GM19438 (cell line): ENCODE measurements at regions not wholly inside any gene's neighbourhood (a gene's known extent, or its start where the extent isn't known, plus 50 kb on each side); places are given as distances from the start of the nearest gene placed in this dataset.

Experiments
- ATAC-seq: cut with Tn5 transposase; IDR thresholded peaks from one replicate; pipeline ENCODE4 v1.9.1; 2021; ENCODE audit warnings: low read depth; ENCODE audit not compliant: unreplicated experiment

GRCh38 chr2:56444339-56444738 lies 260.5 kb downstream of the CCDC85A start:
- ATAC-seq = no peak

- ATAC-seq = no peak
Observed at GRCh38 chr2:56448403-56449001, 264.7 kb downstream of the CCDC85A start.

DNA sequence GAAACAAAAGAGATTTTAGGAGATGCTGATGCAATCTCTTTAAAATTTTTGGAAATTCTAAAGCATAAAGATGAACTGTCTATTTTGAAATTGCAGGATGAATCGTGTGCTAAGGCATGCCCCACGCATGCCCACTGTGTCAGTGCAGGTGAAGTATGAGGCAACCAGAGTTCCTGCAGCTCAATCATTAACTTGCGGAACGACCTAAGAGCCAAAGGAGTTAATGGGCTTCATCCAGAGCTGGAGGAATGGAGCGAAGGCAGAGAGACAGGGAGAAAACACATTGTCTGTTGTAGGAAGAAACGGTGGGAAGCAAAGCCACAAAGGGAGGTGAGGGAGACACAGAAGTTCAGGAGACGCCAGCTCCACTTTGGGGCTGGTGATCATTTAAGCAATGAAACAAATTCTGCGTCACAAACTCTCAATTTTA lies 265.2 kb downstream of the CCDC85A start:
- ATAC-seq = no peak

- no peak for ATAC-seq
Observed at GRCh38 chr2:56449449-56449860, 265.7 kb downstream of the CCDC85A start.

DNA sequence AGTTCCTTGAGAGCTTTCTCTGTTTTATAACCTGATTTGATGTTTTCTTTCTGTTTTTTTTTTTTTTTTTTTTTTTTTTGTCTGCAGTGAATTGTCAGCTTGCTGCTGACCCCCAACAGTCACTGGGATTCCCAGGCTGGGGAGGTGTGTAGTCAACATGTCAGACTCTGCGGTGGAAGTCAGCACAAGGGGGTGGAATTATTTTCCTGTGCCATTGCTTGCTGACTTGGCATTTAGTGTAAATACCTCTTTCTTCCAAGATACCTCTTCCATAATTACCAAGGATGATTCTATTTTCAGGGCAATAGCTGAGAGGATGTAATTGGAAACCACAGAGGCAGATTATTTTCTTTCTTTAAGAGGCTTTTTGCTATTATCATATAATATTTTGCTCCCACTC lies 266.3 kb downstream of the CCDC85A start:
- no peak for ATAC-seq

- ATAC-seq = no peak
Observed at GRCh38 chr2:56450772-56451171, 267.0 kb downstream of the CCDC85A start.

DNA sequence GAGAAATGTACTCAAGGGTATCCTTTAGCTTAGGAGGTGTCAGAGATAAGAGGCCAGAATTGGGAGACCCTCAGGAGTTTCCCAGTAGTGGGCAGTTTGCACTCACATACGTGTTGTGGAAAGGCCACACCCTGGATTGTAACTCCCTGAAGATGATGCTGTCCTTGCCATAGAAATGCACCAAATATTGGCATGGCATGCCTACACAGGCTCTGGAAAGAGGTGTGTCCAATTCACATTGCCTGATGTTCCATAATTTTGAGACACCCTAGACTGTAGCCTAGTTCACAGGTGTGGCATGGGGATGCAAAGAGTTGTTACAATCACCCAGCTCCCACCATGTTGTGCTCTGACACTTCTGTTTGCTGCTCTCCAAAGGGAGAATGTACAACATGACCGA lies 271.9 kb downstream of the CCDC85A start:
- ATAC-seq = no peak

DNA sequence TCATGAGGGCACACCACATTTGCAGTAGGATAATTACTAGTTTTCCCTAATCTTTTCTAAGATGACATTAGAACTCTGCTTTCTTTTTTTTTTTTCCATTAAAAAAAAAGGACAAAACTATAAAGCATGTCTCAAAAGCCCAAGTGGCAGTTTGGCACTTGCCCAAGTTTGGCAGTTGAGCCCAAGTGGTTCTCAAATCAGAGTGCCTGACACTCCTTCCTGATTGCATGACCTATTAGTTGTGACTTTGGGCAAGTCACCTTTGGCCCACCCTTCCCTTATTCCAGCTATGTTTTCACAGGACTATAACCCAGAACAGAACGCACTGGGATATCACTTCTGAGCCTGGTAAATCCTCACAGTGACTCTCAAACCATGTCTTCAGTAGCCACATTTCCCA lies 273.0 kb downstream of the CCDC85A start:
- ATAC-seq = no peak

GRCh38 chr2:56460508-56460907 lies 276.7 kb downstream of the CCDC85A start:
- ATAC-seq = no peak

- ATAC-seq = no peak
Observed at GRCh38 chr2:56464066-56464465, 280.3 kb downstream of the CCDC85A start.

GRCh38 chr2:56464613-56465012 lies 280.8 kb downstream of the CCDC85A start:
- no peak for ATAC-seq

DNA sequence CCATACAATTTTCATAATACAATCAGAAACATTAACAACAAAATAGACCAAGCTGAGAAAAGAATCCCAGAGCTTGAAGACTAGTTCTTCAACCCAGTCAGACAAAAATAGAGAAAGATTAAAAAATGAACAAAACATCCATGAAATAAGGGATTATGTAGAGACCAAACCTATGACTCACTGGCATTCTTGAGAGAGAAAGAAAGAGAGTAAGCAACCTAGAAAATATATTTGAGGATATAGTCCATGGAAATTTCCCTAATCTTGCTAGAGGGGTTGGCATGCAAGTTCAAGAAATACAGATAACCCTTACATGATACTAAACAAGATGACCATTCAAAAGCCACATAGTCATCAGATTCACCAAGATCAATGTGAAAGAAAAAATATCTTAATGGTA lies 281.7 kb downstream of the CCDC85A start:
- ATAC-seq = no peak

GRCh38 chr2:56473524-56473923 lies 289.7 kb downstream of the CCDC85A start:
- ATAC-seq = no peak

DNA sequence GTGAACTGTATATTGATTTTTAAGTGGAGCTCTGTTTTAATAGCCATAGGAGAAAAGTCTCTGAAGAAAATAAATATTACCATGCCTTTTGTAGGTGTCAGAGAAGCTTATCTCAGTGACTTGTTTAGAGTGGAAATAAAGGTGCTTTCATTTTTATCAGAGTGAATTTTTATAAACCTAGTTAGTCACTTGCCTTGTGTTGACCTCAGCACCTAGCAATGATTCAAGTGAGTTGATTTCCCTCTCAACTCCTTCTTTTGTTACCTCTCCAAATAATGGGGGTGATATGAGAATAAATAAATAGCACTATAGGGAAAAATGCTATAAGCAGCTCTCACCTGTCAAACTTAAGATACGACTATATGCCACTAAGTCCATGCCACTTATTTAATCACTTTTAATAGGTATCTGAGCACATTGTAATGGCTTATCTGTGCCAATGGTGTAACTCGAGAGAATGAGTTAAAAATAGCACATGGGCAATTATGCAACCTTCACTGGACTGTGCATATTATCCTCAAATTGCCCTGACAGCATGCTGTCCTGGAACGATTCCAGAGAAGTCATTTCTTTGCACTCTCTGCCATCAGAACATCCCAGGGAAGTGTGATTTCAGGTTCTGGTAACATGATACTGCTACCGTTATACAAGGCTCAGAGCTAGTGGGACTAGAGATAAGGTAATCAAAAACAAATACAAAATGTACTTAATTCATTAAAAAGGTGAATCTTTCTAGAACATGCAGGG lies 290.8 kb downstream of the CCDC85A start:
- ATAC-seq = no peak

DNA sequence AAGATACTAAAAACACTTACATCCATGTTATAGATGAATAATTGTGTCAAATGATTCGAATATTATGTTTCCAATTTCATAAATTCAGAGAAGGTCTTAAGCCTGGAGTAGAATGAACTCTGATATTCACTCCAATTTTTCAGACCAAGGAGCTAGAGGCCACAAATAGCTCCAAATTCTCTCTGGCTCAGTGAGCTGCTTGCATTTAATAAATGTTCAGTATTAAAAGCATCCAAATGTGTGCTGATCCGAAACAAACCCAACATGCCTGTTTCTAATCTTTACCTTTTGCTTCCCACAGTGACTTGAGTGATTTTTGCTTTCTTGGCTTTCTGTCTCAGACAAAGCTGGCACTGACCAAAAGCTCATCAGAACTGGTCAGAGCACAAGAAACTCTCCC lies 291.4 kb downstream of the CCDC85A start:
- no peak for ATAC-seq

- no peak for ATAC-seq
Observed at GRCh38 chr2:56476509-56477071, 292.8 kb downstream of the CCDC85A start.

DNA sequence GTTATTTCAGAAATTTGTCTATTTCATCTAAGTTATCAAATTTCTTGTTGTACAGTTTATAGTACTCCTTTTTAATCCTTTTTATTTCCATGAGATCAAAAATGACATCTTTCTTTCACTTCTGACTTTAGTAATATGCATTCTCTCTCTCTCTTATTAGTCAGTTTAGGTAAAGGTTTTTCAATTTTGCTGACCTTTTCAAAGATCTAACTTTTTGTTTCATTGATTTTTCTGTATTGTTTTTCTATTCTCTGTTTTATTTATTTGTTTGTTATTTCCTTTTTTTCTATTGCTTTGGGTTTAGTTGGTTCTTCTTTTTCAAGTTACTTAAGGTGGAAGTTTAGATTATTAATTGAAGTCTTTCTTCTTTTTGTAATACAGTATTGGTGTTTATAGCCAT lies 294.2 kb downstream of the CCDC85A start:
- ATAC-seq = no peak

DNA sequence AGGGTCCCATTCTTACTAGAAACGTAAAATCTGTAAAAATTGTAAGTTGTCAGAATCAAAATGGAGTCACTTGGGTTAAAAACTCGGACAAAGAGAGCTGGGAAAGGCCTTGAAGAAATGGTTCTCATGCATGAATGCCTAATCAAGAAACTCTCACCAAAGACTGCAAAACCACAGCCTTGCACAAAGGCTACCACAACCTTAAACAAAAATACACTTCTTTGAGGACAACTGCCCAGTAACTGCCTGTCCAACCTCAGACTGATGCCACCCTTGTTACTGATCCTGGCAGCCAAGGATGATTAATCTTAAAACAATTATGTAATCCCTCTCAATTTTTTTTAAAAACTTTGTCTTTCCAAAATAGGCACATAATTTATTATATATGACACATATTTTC lies 299.3 kb downstream of the CCDC85A start:
- no peak for ATAC-seq

DNA sequence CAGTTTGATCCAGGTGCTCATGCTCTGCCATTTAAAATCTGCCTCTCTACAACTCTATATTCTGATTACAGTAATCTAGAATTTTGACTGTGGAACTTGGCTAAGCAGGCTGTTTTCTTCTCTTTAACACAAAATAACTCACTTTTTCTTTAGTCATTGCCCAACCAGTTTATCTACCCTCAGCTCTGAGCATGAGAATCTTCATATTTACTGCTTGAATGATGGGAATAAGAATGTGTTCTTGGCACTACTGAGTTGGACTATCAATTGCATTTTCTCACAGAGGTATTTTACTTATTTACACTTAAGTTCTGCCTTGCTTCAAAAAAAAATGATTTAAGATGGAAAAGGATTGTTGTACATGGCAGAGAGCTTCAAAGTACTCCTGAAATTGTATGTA lies 301.1 kb downstream of the CCDC85A start:
- no peak for ATAC-seq

- ATAC-seq = no peak
Observed at GRCh38 chr2:56500317-56500716, 316.5 kb downstream of the CCDC85A start.

DNA sequence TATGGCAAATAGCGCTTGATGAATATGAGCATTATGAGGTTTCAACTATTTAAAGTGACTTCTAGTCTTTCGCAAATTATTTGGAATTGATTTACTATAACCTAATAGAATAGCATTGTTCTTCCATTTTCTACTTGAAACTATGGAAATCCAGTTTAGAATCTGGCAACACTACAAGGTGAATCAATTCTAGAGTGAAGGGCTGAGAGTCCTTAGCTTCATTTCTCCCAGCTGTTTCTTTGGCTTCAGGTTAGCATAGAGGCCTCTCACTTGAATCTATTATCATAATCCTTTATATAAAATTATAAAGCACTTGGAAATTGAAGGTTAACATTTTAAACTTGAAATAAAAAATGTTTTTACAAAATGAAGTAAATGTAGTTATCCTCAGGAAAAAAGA lies 318.8 kb downstream of the CCDC85A start:
- ATAC-seq = no peak

DNA sequence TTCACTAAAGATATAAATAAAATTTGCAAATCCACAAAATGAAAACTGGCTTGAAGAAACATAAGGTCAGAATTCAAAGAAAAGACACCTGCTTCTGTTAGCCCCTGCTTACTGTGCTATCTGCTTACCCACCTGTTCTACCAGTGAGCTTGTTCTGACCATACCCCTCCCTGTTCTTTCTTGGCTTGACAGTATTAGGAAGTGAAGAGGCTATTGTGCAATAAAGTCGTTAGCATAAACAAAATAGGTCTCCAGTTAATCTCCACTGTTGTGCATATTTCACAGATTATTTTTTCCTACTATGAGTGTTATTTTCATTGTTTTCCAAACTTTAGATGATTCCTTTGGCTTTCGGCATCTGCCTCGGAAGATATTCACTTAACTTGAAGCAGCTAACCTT lies 322.1 kb downstream of the CCDC85A start:
- ATAC-seq = no peak
